ENCODE measurements at regions not wholly inside any gene's neighbourhood (a gene's known extent, or its start where the extent isn't known, plus 50 kb on each side); places are given as distances from the start of the nearest gene placed in this dataset.
"Not testable (repeated sequence)": the region's sequence is repeated elsewhere in the genome, so short reads cannot be mapped to it uniquely, and the experiment has no call there.

DNA sequence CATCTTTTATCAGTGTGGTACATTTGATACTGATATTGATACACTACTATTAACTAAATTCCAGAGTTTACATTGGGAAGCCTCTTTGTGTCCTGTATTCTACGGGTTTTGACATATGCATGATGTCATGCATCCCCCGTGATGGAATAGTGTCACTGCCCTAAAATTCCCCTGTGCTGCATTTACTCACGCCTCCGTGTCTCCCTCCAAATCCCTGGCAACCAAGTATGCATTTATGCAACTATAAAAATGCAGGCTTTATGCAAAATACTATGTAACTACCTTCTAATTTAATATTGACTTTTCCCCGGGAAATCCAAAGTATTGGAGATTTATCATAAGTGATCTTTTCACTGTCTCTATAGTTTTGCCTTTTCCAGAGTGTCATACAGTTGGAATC lies 453.7 kb upstream of the RUNX1 start:
- Histone ChIP-seq H3K4me1 (no peaks in the 10 kb centered on the region), H3K27ac (no peak overlapping the region), H3K4me2 (no peak overlapping the region), H3K4me3 (no peak overlapping the region), H3K9me3 (no peaks in the 10 kb centered on the region)
- TF ChIP-seq RARB (CRISPR knock-in tag; IDR thresholded peaks at IDR 0.05), result no peak
- TF ChIP-seq JUN (IDR thresholded peaks at IDR 0.05), result no peak
- TF ChIP-seq BHLHE40 (IDR thresholded peaks at IDR 0.05; ENCODE audit: low read depth, low read length), result no peak
- no peak for TF ChIP-seq RCOR1 (IDR thresholded peaks at IDR 0.05; ENCODE audit: low read depth, low read length)
- TF ChIP-seq POLR2A (IDR thresholded peaks at IDR 0.05; ENCODE audit: low read length), result no peak
- no peak for TF ChIP-seq CBX8 (IDR thresholded peaks at IDR 0.05)
- no peak for TF ChIP-seq ZSCAN20 (CRISPR knock-in tag; IDR thresholded peaks at IDR 0.05)
- TF ChIP-seq JUNB (IDR thresholded peaks at IDR 0.05), result no peak
- no peak for TF ChIP-seq EP300 (IDR thresholded peaks at IDR 0.05)
- no peak for TF ChIP-seq HEYL (CRISPR knock-in tag; IDR thresholded peaks at IDR 0.05)
- TF ChIP-seq, protein P1, sequence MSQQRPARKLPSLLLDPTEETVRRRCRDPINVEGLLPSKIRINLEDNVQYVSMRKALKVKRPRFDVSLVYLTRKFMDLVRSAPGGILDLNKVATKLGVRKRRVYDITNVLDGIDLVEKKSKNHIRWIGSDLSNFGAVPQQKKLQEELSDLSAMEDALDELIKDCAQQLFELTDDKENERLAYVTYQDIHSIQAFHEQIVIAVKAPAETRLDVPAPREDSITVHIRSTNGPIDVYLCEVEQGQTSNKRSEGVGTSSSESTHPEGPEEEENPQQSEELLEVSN (IDR thresholded peaks at IDR 0.05; ENCODE audit: borderline replicate concordance, low read depth), result no peak
- TF ChIP-seq, protein P2, sequence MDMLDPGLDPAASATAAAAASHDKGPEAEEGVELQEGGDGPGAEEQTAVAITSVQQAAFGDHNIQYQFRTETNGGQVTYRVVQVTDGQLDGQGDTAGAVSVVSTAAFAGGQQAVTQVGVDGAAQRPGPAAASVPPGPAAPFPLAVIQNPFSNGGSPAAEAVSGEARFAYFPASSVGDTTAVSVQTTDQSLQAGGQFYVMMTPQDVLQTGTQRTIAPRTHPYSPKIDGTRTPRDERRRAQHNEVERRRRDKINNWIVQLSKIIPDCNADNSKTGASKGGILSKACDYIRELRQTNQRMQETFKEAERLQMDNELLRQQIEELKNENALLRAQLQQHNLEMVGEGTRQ (IDR thresholded peaks at IDR 0.05), result no peak
- ATAC-seq (no peak), DNase-seq (ENCODE audit: low read depth in 1 of 2, low spot score in 1 of 2) (no peak), FAIRE-seq (no peak)
- 11% methylated on average over 5 of the region's 5 CpGs for WGBS (ENCODE audit: missing lambda C conversion rate)
- CTCF ChIA-PET, result no interaction called here
- POLR2A ChIA-PET, result no interaction called here

DNA sequence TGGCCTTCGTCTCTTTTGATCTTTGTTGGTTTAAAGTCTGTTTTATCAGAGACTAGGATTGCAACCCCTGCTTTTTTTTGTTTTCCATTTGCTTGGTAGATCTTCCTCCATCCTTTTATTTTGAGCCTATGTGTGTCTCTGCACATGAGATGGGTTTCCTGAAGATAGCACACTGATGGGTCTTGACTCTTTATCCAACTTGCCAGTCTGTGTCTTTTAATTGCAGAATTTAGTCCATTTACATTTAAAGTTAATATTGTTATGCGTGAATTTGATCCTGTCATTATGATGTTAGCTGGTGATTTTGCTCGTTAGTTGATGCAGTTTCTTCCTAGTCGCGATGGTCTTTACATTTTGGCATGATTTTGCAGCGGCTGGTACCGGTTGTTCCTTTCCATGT lies 448.4 kb upstream of the RUNX1 start:
- 61% methylated on average over 7 of the region's 7 CpGs for WGBS (ENCODE audit: missing lambda C conversion rate)
- H3K9me3 ChIP-seq; FAIRE-seq; ATAC-seq; POLR2A ChIA-PET; H3K4me2 ChIP-seq; H3K27ac ChIP-seq; H3K4me3 ChIP-seq; DNase-seq (ENCODE audit: low read depth in 1 of 2, low spot score in 1 of 2); CTCF ChIA-PET; H3K4me1 ChIP-seq: not testable (repeated sequence)

DNA sequence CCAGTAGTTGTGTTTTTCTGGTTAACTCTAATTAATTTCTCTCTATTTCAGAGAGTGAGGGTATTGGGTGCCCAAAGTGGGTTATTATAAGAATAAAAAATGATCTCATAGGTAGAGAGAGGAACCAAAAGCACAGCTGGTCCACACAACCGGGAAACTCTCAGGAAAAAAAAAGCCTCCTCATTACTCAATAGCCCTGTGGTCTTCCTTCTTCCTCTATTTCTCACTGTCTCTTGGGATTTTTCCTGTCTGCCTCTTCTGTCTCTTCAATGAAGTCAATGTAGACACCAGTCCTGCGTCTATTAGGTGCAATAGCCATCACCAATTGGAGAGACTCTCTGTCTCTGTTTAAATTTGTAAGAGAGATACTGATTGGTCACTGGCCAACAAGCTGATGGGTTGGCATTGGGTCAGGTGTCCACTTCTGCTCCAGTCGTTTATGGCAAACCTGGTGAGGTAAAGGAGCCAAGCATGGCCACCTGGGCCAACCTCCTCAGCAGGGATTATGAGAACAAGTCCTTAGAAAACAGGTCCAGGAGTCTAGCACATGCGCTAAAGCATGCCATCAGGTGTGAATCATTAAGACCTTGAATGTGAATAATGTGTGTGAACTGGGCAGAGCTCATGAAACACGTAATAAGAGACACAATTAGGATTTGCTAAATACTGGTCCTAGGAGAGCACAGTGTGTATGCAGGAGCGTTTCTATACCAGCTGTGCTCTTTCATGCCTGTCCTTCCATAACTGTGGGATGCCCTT lies 443.0 kb upstream of the RUNX1 start:
- no peak for ATAC-seq
- CTCF ChIA-PET, result no interaction called here
- no peak overlapping the region for H3K27ac ChIP-seq

More for the DNA sequence above, 443.0 kb upstream of the RUNX1 start:
- Histone ChIP-seq H3K4me3 (no peak overlapping the region), H3K9me3 (no peaks in the 10 kb centered on the region), H3K4me2 (no peak overlapping the region), H3K4me1 (no peaks in the 10 kb centered on the region)
- 0% methylated on average over 5 of the region's 6 CpGs for WGBS (ENCODE audit: missing lambda C conversion rate)
- FAIRE-seq (no peak), DNase-seq (ENCODE audit: low read depth in 1 of 2, low spot score in 1 of 2) (no peak)
- POLR2A ChIA-PET, result no interaction called here
- no peak for TF ChIP-seq CHD2 (IDR thresholded peaks at IDR 0.05; ENCODE audit: low read length, partially characterized antibody)
- no peak for TF ChIP-seq ESRRA (IDR thresholded peaks at IDR 0.05; ENCODE audit: borderline replicate concordance, low read length)
- TF ChIP-seq FOSB (CRISPR knock-in tag; IDR thresholded peaks at IDR 0.05), result no peak
- TF ChIP-seq, protein P3, sequence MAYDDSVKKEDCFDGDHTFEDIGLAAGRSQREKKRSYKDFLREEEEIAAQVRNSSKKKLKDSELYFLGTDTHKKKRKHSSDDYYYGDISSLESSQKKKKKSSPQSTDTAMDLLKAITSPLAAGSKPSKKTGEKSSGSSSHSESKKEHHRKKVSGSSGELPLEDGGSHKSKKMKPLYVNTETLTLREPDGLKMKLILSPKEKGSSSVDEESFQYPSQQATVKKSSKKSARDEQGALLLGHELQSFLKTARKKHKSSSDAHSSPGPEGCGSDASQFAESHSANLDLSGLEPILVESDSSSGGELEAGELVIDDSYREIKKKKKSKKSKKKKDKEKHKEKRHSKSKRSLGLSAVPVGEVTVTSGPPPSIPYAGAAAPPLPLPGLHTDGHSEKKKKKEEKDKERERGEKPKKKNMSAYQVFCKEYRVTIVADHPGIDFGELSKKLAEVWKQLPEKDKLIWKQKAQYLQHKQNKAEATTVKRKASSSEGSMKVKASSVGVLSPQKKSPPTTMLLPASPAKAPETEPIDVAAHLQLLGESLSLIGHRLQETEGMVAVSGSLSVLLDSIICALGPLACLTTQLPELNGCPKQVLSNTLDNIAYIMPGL (CRISPR knock-in tag; IDR thresholded peaks at IDR 0.05; ENCODE audit: borderline replicate concordance), result no peak
- no peak for TF ChIP-seq TFCP2L1 (CRISPR knock-in tag; IDR thresholded peaks at IDR 0.05)
- TF ChIP-seq BHLHE40 (IDR thresholded peaks at IDR 0.05; ENCODE audit: low read depth, low read length), result no peak
- TF ChIP-seq JUNB (IDR thresholded peaks at IDR 0.05), result no peak
- TF ChIP-seq, protein P4, sequence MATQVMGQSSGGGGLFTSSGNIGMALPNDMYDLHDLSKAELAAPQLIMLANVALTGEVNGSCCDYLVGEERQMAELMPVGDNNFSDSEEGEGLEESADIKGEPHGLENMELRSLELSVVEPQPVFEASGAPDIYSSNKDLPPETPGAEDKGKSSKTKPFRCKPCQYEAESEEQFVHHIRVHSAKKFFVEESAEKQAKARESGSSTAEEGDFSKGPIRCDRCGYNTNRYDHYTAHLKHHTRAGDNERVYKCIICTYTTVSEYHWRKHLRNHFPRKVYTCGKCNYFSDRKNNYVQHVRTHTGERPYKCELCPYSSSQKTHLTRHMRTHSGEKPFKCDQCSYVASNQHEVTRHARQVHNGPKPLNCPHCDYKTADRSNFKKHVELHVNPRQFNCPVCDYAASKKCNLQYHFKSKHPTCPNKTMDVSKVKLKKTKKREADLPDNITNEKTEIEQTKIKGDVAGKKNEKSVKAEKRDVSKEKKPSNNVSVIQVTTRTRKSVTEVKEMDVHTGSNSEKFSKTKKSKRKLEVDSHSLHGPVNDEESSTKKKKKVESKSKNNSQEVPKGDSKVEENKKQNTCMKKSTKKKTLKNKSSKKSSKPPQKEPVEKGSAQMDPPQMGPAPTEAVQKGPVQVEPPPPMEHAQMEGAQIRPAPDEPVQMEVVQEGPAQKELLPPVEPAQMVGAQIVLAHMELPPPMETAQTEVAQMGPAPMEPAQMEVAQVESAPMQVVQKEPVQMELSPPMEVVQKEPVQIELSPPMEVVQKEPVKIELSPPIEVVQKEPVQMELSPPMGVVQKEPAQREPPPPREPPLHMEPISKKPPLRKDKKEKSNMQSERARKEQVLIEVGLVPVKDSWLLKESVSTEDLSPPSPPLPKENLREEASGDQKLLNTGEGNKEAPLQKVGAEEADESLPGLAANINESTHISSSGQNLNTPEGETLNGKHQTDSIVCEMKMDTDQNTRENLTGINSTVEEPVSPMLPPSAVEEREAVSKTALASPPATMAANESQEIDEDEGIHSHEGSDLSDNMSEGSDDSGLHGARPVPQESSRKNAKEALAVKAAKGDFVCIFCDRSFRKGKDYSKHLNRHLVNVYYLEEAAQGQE (IDR thresholded peaks at IDR 0.05), result no peak
- no peak for TF ChIP-seq POLR2A (IDR thresholded peaks at IDR 0.05; ENCODE audit: low read length)
- TF ChIP-seq RARB (CRISPR knock-in tag; IDR thresholded peaks at IDR 0.05), result no peak
- no peak for TF ChIP-seq CHD4 (IDR thresholded peaks at IDR 0.05; ENCODE audit: borderline replicate concordance)
- TF ChIP-seq, protein P5, sequence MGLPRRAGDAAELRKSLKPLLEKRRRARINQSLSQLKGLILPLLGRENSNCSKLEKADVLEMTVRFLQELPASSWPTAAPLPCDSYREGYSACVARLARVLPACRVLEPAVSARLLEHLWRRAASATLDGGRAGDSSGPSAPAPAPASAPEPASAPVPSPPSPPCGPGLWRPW (IDR thresholded peaks at IDR 0.05), result no peak
- TF ChIP-seq EHMT2 (IDR thresholded peaks at IDR 0.05; ENCODE audit: low read depth), result no peak
- no peak for TF ChIP-seq NPAS2 (CRISPR knock-in tag; IDR thresholded peaks at IDR 0.05; ENCODE audit: borderline replicate concordance)
- TF ChIP-seq HDAC2 (IDR thresholded peaks at IDR 0.05), result no peak

All from A549 (cell line).